GM18507 (cell line): ENCODE measurements at regions not wholly inside any gene's neighbourhood (a gene's known extent, or its start where the extent isn't known, plus 50 kb on each side); places are given as distances from the start of the nearest gene placed in this dataset.

Experiments
- DNase-seq: peaks from one replicate; pipeline ENCODE4 v3.0.0; 2011; ENCODE audit warnings: low read depth; ENCODE audit not compliant: insufficient read length; ENCODE audit errors: extremely low spot score
- FAIRE-seq: peaks from 2 replicates; lab custom pipeline; 2011; peaks lifted over from hg19 to GRCh38; lab: Jason Lieb, UNC

- DNase-seq (no peak), FAIRE-seq (no peak)
These were observed 569.7 kb upstream of the MKI67 start for GRCh38 chr10:128695931-128696330.

- FAIRE-seq (no peak), DNase-seq (no peak)
These were observed 571.2 kb upstream of the MKI67 start for GRCh38 chr10:128697437-128697836.

- DNase-seq (no peak), FAIRE-seq (no peak)
These were observed 575.2 kb upstream of the MKI67 start for GRCh38 chr10:128701381-128701780.

- DNase-seq (no peak), FAIRE-seq (no peak)
These were observed 575.6 kb upstream of the MKI67 start for GRCh38 chr10:128701837-128702236.

GRCh38 chr10:128704716-128705115, 578.5 kb upstream of the MKI67 start:
- DNase-seq: no peak
- no peak for FAIRE-seq

GRCh38 chr10:128708182-128708581, 582.0 kb upstream of the MKI67 start:
- FAIRE-seq: no peak
- no peak for DNase-seq

GRCh38 chr10:128709686-128710085, 583.5 kb upstream of the MKI67 start:
- DNase-seq (no peak), FAIRE-seq (no peak)

- FAIRE-seq (no peak), DNase-seq (no peak)
These were observed 584.0 kb upstream of the MKI67 start for GRCh38 chr10:128710098-128710797.

GRCh38 chr10:128710798-128711183, 584.6 kb upstream of the MKI67 start:
- DNase-seq: no peak
- no peak for FAIRE-seq

- FAIRE-seq: no peak
- DNase-seq: no peak
These were observed 585.6 kb upstream of the MKI67 start for GRCh38 chr10:128711806-128712205.

GRCh38 chr10:128712661-128713400, 586.6 kb upstream of the MKI67 start:
- FAIRE-seq (no peak), DNase-seq (no peak)

- no peak for FAIRE-seq
- no peak for DNase-seq
These were observed 587.2 kb upstream of the MKI67 start for GRCh38 chr10:128713471-128713870.

- no peak for FAIRE-seq
These were observed 587.8 kb upstream of the MKI67 start for GRCh38 chr10:128713874-128714570.

GRCh38 chr10:128714644-128715415, 588.6 kb upstream of the MKI67 start:
- FAIRE-seq (no peak), DNase-seq (no peak)

More at GRCh38 chr10:128713874-128714570, 587.8 kb upstream of the MKI67 start:
- DNase-seq: no peak

GRCh38 chr10:128716181-128716580, 590.0 kb upstream of the MKI67 start:
- DNase-seq (no peak), FAIRE-seq (no peak)

GRCh38 chr10:128721963-128722445, 595.8 kb upstream of the MKI67 start:
- no peak for FAIRE-seq

GRCh38 chr10:128722947-128723346, 596.7 kb upstream of the MKI67 start:
- no peak for DNase-seq
- no peak for FAIRE-seq

More at GRCh38 chr10:128721963-128722445, 595.8 kb upstream of the MKI67 start:
- no peak for DNase-seq

- FAIRE-seq (no peak), DNase-seq (no peak)
These were observed 597.5 kb upstream of the MKI67 start for GRCh38 chr10:128723631-128724205.

- DNase-seq: no peak
- FAIRE-seq: no peak
These were observed 599.3 kb upstream of the MKI67 start for GRCh38 chr10:128725531-128725930.
